PC-3 (cell line): ENCODE measurements at regions not wholly inside any gene's neighbourhood (a gene's known extent, or its start where the extent isn't known, plus 50 kb on each side); places are given as distances from the start of the nearest gene placed in this dataset.

Experiments used
- ATAC-seq: fragments of 200-7000 bp; cut with Tn5 transposase; 2 replicates; pipeline ENCODE4 v1.9.1; 2020; ENCODE audit warnings: mild to moderate bottlenecking, moderate library complexity
- BruUV-seq: library from RNA; stranded (reverse); fragments of 400-500 nt; replicated peaks from 2 replicates; lab custom pipeline; 2021; lab: Mats Ljungman, UMichigan
- CTCF ChIA-PET: fragments of 300-600 bp; sonication (Branson Sonifier 250); formaldehyde crosslinking; loops from one replicate; lab custom pipeline; 2022; ENCODE audit warnings: antibody characterized with exemption; lab: Charles Lee
- POLR2A ChIA-PET: fragments of 300-600 bp; sonication (Branson Sonifier 250); formaldehyde crosslinking; loops from one replicate; lab custom pipeline; 2022; ENCODE audit warnings: antibody characterized with exemption; ENCODE audit not compliant: unreplicated experiment; lab: Charles Lee
- DNase-seq: peaks from one replicate; pipeline ENCODE4 v3.0.0-alpha.2; 2015
- H2AFZ ChIP-seq: fragments of 300-600 bp; sonication (generic); 2 replicates; pipeline ENCODE4 v1.6.0; 2016; ENCODE audit warnings: antibody characterized with exemption, low read length
- H3F3A ChIP-seq: fragments of 300-600 bp; sonication (generic); one replicate; pipeline ENCODE4 v1.6.0; 2017; ENCODE audit warnings: antibody characterized with exemption, low read length, control low read depth, mild to moderate bottlenecking; ENCODE audit not compliant: unreplicated experiment
- H3K27ac ChIP-seq: fragments of 300-600 bp; sonication (generic); 2 replicates; pipeline ENCODE4 v1.5.1; 2016; ENCODE audit warnings: mild to moderate bottlenecking, low read length
- H3K27me3 ChIP-seq: fragments of 300-600 bp; sonication (generic); 2 replicates; pipeline ENCODE4 v1.6.1; 2016; ENCODE audit warnings: low read length, mixed read lengths
- H3K36me3 ChIP-seq: fragments of 300-600 bp; sonication (generic); 2 replicates; pipeline ENCODE4 v1.6.1; 2016; ENCODE audit warnings: low read depth, mixed run types, low read length, mixed read lengths
- H3K4me1 ChIP-seq: fragments of 300-600 bp; sonication (generic); 2 replicates; pipeline ENCODE4 v1.5.1; 2016; ENCODE audit warnings: low read length; ENCODE audit not compliant: insufficient read depth
- H3K4me2 ChIP-seq: fragments of 300-600 bp; sonication (generic); 2 replicates; pipeline ENCODE4 v1.6.0; 2016; ENCODE audit warnings: low read length
- H3K4me3 ChIP-seq: fragments of 300-600 bp; sonication (generic); 2 replicates; pipeline ENCODE4 v1.5.1; 2016; ENCODE audit warnings: mild to moderate bottlenecking, low read length, mixed read lengths
- H3K79me2 ChIP-seq: fragments of 300-600 bp; sonication (generic); 2 replicates; pipeline ENCODE4 v1.6.1; 2017; ENCODE audit warnings: low read length, mixed read lengths
- H3K9ac ChIP-seq: fragments of 300-600 bp; sonication (generic); 2 replicates; pipeline ENCODE4 v1.6.0; 2016; ENCODE audit warnings: mild to moderate bottlenecking, low read length
- H3K9me2 ChIP-seq: fragments of 300-600 bp; sonication (generic); replicated peaks from 2 replicates; pipeline ENCODE4 v1.6.1; 2016; ENCODE audit warnings: mixed run types, low read length, mixed read lengths
- H3K9me3 ChIP-seq: fragments of 300-600 bp; sonication (generic); 2 replicates; pipeline ENCODE4 v1.6.1; 2016; ENCODE audit warnings: low read length, mixed read lengths
- H4K20me1 ChIP-seq: fragments of 300-600 bp; sonication (generic); 2 replicates; pipeline ENCODE4 v1.6.1; 2016; ENCODE audit warnings: low read length, mixed read lengths
- CTCF ChIP-seq: fragments of 300-600 bp; sonication (generic); conservative IDR thresholded peaks from 2 replicates; pipeline ENCODE4 v1.5.1; 2017; ENCODE audit warnings: antibody characterized with exemption, low read depth, mild to moderate bottlenecking, low read length
- EZH2 ChIP-seq: fragments of 300-600 bp; sonication (generic); IDR thresholded peaks from one replicate; pipeline ENCODE4 v1.6.1; 2017; ENCODE audit warnings: antibody characterized with exemption, mild to moderate bottlenecking, low read length; ENCODE audit not compliant: unreplicated experiment
- EZH2phosphoT487 ChIP-seq: fragments of 300-600 bp; sonication (generic); IDR thresholded peaks from 2 replicates; pipeline ENCODE4 v1.6.1; 2018; ENCODE audit warnings: mild to moderate bottlenecking, antibody characterized with exemption, low read length, borderline replicate concordance
- intact Hi-C: fragments of 100-400 bp; cut with micrococcal nuclease; formaldehyde crosslinking; loops from 2 replicates; pipeline ENCODE4 v1.9.0; 2023

GRCh38 chr14:94699831-94700230 lies 70.1 kb downstream of the GSC start:
- Histone ChIP-seq H3F3A (no peaks in the 10 kb centered on the region), H3K4me1 (no peaks in the 10 kb centered on the region), H3K4me2 (no peak overlapping the region), H3K27me3 (no peaks in the 10 kb centered on the region), H3K9me2 (no peaks in the 10 kb centered on the region), H4K20me1 (no peaks in the 10 kb centered on the region), H3K27ac (no peak overlapping the region), H3K79me2 (no peaks in the 10 kb centered on the region), H3K4me3 (no peak overlapping the region), H2AFZ (no peak overlapping the region), H3K9me3 (no peaks in the 10 kb centered on the region), H3K9ac (no peak overlapping the region), H3K36me3 (no peaks in the 10 kb centered on the region)
- ChIA-PET POLR2A (no interaction called here), CTCF (no interaction called here)
- no peak for TF ChIP-seq EZH2
- no peak for TF ChIP-seq CTCF
- no peak for TF ChIP-seq EZH2phosphoT487
- BruUV-seq: no TSS peak
- ATAC-seq: no peak
- no peak for DNase-seq
- intact Hi-C loops: no loop called here

GRCh38 chr14:94697773-94698556 lies 71.9 kb downstream of the GSC start:
- Histone ChIP-seq H3K9me2 (no peaks in the 10 kb centered on the region), H3F3A (no peaks in the 10 kb centered on the region), H3K79me2 (no peaks in the 10 kb centered on the region), H3K36me3 (no peaks in the 10 kb centered on the region), H3K4me3 (no peak overlapping the region), H4K20me1 (no peaks in the 10 kb centered on the region), H2AFZ (no peak overlapping the region), H3K9me3 (no peaks in the 10 kb centered on the region), H3K4me1 (no peaks in the 10 kb centered on the region), H3K27me3 (no peaks in the 10 kb centered on the region), H3K27ac (no peak overlapping the region), H3K4me2 (no peak overlapping the region), H3K9ac (no peak overlapping the region)
- TF ChIP-seq CTCF (no peak), EZH2 (no peak), EZH2phosphoT487 (no peak)
- DNase-seq (no peak), ATAC-seq (no peak)
- intact Hi-C loops: no loop called here
- CTCF ChIA-PET: interaction anchor here (0.6 kb wide), 1 partner anchor 207 kb away, joined by 4 read pairs; no protein-coding TSS in a partner anchor
- no TSS peak for BruUV-seq
- POLR2A ChIA-PET: no interaction called here

DNA sequence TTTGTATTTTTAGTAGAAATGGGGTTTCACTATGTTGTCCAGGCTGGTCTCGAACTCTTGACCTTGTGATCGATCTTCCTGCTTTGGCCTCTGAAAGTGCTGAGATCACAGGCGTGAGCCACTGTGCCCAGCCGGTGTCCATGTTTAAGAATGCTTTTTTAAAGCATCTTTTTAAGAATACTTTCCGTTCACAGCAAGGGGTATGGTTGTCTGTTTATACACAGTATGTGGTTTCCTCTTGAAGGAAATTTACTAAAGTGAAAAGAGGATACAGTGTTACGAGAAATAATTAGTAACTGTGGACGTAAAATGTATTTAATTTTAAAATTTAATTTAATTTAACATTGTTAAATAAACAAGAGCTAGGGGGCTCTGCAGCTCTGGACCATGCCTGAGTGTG lies 73.4 kb downstream of the GSC start:
- no peaks in the 10 kb centered on the region for H3K36me3 ChIP-seq
- H3K9me3 ChIP-seq: no peaks in the 10 kb centered on the region
- ChIA-PET CTCF (no interaction called here), POLR2A (no interaction called here)
- DNase-seq (no peak), ATAC-seq (no peak)
- no peak overlapping the region for H3K4me2 ChIP-seq
- H3F3A ChIP-seq: no peaks in the 10 kb centered on the region
- no peak overlapping the region for H3K4me3 ChIP-seq
- no peaks in the 10 kb centered on the region for H3K27me3 ChIP-seq
- no peaks in the 10 kb centered on the region for H3K79me2 ChIP-seq
- H2AFZ ChIP-seq: no peak overlapping the region
- TF ChIP-seq EZH2: no peak
- no peak for TF ChIP-seq CTCF
- TF ChIP-seq EZH2phosphoT487: no peak
- BruUV-seq: no TSS peak
- no peak overlapping the region for H3K9ac ChIP-seq
- H3K27ac ChIP-seq: no peak overlapping the region
- no peaks in the 10 kb centered on the region for H3K4me1 ChIP-seq
- intact Hi-C loops: no loop called here
- no peaks in the 10 kb centered on the region for H4K20me1 ChIP-seq
- H3K9me2 ChIP-seq: no peaks in the 10 kb centered on the region
